ENCODE measurements at regions not wholly inside any gene's neighbourhood (a gene's known extent, or its start where the extent isn't known, plus 50 kb on each side); places are given as distances from the start of the nearest gene placed in this dataset.

DNA sequence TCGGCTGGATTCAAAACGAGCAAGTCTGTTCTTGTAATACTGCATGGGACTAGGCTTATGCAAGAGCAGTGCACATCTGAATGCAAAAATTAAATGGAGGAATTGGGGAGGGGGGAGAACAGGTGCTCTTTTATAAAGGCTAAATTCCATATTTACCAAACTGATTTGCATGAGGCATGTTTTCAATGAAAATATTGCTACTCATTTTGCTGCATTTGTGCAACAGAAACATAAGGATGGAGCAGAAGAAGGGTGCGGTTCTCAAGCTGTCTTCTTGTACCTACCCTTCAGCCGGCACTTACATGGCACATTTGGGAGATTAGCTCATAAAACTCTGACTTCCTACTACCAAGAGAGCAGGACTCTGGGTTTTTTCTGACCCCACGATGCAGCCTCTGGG is 256.4 kb downstream of the CDCA7 start:
- Histone ChIP-seq H3K4ac (replicated peaks; ENCODE audit: insufficient read length, low read depth, low read length) (no peak overlapping the region), H2AK5ac (ENCODE audit: low read depth, low read length) (no peak overlapping the region), H4K5ac (ENCODE audit: insufficient read length, low read depth, low read length) (no peak overlapping the region), H4K20me1 (replicated peaks in 1 of 2; ENCODE audit: control insufficient read depth in 1 of 2, insufficient read depth in 2 of 2, low read length in 2 of 2) (no peaks in the 10 kb centered on the region), H3K79me2 (ENCODE audit: control insufficient read depth in 1 of 2, insufficient read depth in 2 of 2, low read length in 2 of 2) (no peaks in the 10 kb centered on the region), H2BK20ac (ENCODE audit: low read length) (no peak overlapping the region), H3K27me3 (replicated peaks in 1 of 4; ENCODE audit: control insufficient read depth in 3 of 4, extremely low read depth in 1 of 4, insufficient read depth in 3 of 4, low read length in 3 of 4) (no peaks in the 10 kb centered on the region), H3K14ac (ENCODE audit: insufficient read length) (no peak overlapping the region), H4K91ac (replicated peaks; ENCODE audit: insufficient read length, low read length) (no peak overlapping the region), H3K56ac (replicated peaks; ENCODE audit: insufficient read length, low read depth, low read length) (no peak overlapping the region), H4K8ac (ENCODE audit: extremely low read depth, insufficient read depth, low read length) (no peak overlapping the region), H3K4me2 (ENCODE audit: insufficient read depth in 1 of 2, low read depth in 2 of 2, low read length in 2 of 2) (no peak overlapping the region), H3K23ac (ENCODE audit: insufficient read length) (no peak overlapping the region), H3K4me1 (replicated peaks in 1 of 4; ENCODE audit: control insufficient read depth in 3 of 4, insufficient read depth in 4 of 4, low read length in 3 of 4) (no peaks in the 10 kb centered on the region; a peak in 1 of 7 replicates), H2BK5ac (ENCODE audit: low read depth, low read length) (no peak overlapping the region), H3K27ac (ENCODE audit: low read depth, low read length) (no peak overlapping the region), H3K79me1 (ENCODE audit: low read depth, low read length) (no peaks in the 10 kb centered on the region), H3K9ac (replicated peaks in 1 of 4; ENCODE audit: extremely low read depth in 1 of 4, low read depth in 3 of 4, low read length in 3 of 4) (no peak overlapping the region), H3K36me3 (ENCODE audit: control insufficient read depth in 2 of 4, insufficient read depth in 4 of 4, low read length in 3 of 4) (no peaks in the 10 kb centered on the region), H3K23me2 (ENCODE audit: low read depth, low read length) (no peaks in the 10 kb centered on the region; the same call in 1 of the 2 replicates), H2BK15ac (ENCODE audit: low read length) (no peak overlapping the region), H3K4me3 (ENCODE audit: extremely low read depth in 1 of 4, insufficient read depth in 2 of 4, low read depth in 3 of 4, low read length in 4 of 4) (no peak overlapping the region), H2BK12ac (ENCODE audit: low read depth, low read length) (no peak overlapping the region), H3K18ac (ENCODE audit: extremely low read depth, low read length) (no peak overlapping the region), H2BK120ac (replicated peaks; ENCODE audit: low read depth, low read length) (no peak overlapping the region), H2AFZ (ENCODE audit: low read length) (no peak overlapping the region), H3K9me3 (ENCODE audit: insufficient read depth in 2 of 2, low read depth in 1 of 2, low read length in 1 of 2) (no peaks in the 10 kb centered on the region)
- CTCF ChIA-PET (ENCODE audit: partially characterized antibody) = interaction anchor here (1.6 to 2.2 kb wide), 4 partner anchors 19 to 184 kb away, joined by 4 to 9 read pairs (median 6); no protein-coding TSS in a partner anchor
- DNase-seq (ENCODE audit: low read depth in 1 of 2, low spot score in 2 of 2) (no peak), FAIRE-seq (no peak)
- 90% methylated on average over 5 of the region's 5 CpGs; no CpG with 5 or more reads in 1 of the 2 experiments for WGBS, 2 experiments (ENCODE audit: extremely low coverage in 1 of 2, insufficient coverage in 1 of 2, insufficient read length in 1 of 2, insufficient replicate concordance in 2 of 2, low coverage in 1 of 2, low lambda C conversion rate in 2 of 2, missing lambda C conversion rate in 1 of 2)
- POLR2A ChIA-PET (ENCODE audit: partially characterized antibody) = no interaction called here
- TF ChIP-seq SIN3A (conservative IDR thresholded peaks at IDR 0.05 in 1 of 2, IDR thresholded peaks at IDR 0.05 in 1 of 2; ENCODE audit: low read depth in 1 of 2, low read length in 2 of 2) (no peak), CHD2 (IDR thresholded peaks at IDR 0.05; ENCODE audit: low read length) (no peak), SIRT6 (IDR thresholded peaks at IDR 0.05; ENCODE audit: low read length) (no peak), POLR2A (IDR thresholded peaks at IDR 0.05; ENCODE audit: control extremely low read depth in 1 of 2, low read depth in 2 of 2, low read length in 2 of 2) (no peak), SP4 (IDR thresholded peaks at IDR 0.05; ENCODE audit: low read length) (no peak), TAF1 (IDR thresholded peaks at IDR 0.05; ENCODE audit: low read depth, low read length) (no peak), JUND (IDR thresholded peaks at IDR 0.05; ENCODE audit: low read length) (no peak), CREB1 (IDR thresholded peaks at IDR 0.05) (no peak), HDAC2 (IDR thresholded peaks at IDR 0.05; ENCODE audit: borderline replicate concordance in 1 of 2, low read depth in 2 of 2, low read length in 2 of 2) (no peak), EP300 (IDR thresholded peaks at IDR 0.05; ENCODE audit: borderline replicate concordance in 1 of 2, low read depth in 2 of 2, low read length in 2 of 2) (no peak), BACH1 (IDR thresholded peaks at IDR 0.05; ENCODE audit: low read length) (no peak)
- TF ChIP-seq, protein P1, sequence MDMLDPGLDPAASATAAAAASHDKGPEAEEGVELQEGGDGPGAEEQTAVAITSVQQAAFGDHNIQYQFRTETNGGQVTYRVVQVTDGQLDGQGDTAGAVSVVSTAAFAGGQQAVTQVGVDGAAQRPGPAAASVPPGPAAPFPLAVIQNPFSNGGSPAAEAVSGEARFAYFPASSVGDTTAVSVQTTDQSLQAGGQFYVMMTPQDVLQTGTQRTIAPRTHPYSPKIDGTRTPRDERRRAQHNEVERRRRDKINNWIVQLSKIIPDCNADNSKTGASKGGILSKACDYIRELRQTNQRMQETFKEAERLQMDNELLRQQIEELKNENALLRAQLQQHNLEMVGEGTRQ (IDR thresholded peaks at IDR 0.05; ENCODE audit: low read length) = no peak
- TF ChIP-seq, protein P2, sequence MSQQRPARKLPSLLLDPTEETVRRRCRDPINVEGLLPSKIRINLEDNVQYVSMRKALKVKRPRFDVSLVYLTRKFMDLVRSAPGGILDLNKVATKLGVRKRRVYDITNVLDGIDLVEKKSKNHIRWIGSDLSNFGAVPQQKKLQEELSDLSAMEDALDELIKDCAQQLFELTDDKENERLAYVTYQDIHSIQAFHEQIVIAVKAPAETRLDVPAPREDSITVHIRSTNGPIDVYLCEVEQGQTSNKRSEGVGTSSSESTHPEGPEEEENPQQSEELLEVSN (IDR thresholded peaks at IDR 0.05) = no peak
- TF ChIP-seq, protein P3, sequence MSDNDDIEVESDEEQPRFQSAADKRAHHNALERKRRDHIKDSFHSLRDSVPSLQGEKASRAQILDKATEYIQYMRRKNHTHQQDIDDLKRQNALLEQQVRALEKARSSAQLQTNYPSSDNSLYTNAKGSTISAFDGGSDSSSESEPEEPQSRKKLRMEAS (IDR thresholded peaks at IDR 0.05) = no peak
